ENCODE measurements at regions not wholly inside any gene's neighbourhood (a gene's known extent, or its start where the extent isn't known, plus 50 kb on each side); places are given as distances from the start of the nearest gene placed in this dataset.

DNA sequence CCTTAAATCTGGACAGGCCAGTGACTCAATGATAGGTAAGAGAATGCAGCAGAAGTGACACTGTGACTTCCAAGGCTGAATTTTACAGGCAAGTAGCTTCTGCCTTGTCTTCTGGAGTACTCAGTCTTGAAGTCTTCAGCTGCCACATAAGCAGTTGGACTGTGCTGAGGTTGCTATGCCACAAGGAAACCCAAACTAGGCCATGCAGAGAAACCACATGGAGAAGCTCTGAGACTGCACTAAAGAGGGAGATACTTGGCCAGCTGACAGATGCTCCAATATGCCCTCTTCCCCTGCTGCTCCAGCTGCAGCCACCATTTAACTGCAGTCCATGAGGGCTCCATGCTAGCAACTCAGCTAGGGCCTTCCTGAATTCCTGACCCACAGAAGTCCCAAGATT is 119.4 kb upstream of the GADL1 start:
- no peak for DNase-seq
- TF ChIP-seq CTCF (conservative IDR thresholded peaks at IDR 0.05) (no peak), EZH2 (IDR thresholded peaks at IDR 0.05; ENCODE audit: low read depth) (no peak)
- Histone ChIP-seq H4K20me1 (ENCODE audit: insufficient read depth) (no peaks in the 10 kb centered on the region), H3K36me3 (ENCODE audit: low read depth) (no peaks in the 10 kb centered on the region), H3K79me2 (ENCODE audit: low read depth) (no peaks in the 10 kb centered on the region), H3F3A (ENCODE audit: insufficient read depth, low read depth) (no peaks in the 10 kb centered on the region), H3K27me3 (ENCODE audit: insufficient read depth, low read depth) (no peaks in the 10 kb centered on the region), H2AFZ (no peak overlapping the region), H3K9me2 (ENCODE audit: insufficient read depth) (no peaks in the 10 kb centered on the region), H3K9me3 (ENCODE audit: insufficient read depth, low read depth) (no peaks in the 10 kb centered on the region), H3K4me1 (replicated peaks; ENCODE audit: insufficient read depth) (no peaks in the 10 kb centered on the region), H3K27ac (no peak overlapping the region), H3K4me2 (no peak overlapping the region), H3K4me3 (no peak overlapping the region)
- CTCF ChIA-PET, result no interaction called here
- intact Hi-C loops (cut with micrococcal nuclease; ENCODE audit: unreplicated experiment), result loop anchor here (10.0 kb wide), 1 partner anchor 61 kb away; no protein-coding TSS in a partner anchor
- POLR2A ChIA-PET (ENCODE audit: unreplicated experiment), result interaction anchor here (0.7 kb wide), 1 partner anchor 99 kb away, joined by 3 read pairs; no protein-coding TSS in a partner anchor
- BruUV-seq (replicated peaks), result no TSS peak

DNA sequence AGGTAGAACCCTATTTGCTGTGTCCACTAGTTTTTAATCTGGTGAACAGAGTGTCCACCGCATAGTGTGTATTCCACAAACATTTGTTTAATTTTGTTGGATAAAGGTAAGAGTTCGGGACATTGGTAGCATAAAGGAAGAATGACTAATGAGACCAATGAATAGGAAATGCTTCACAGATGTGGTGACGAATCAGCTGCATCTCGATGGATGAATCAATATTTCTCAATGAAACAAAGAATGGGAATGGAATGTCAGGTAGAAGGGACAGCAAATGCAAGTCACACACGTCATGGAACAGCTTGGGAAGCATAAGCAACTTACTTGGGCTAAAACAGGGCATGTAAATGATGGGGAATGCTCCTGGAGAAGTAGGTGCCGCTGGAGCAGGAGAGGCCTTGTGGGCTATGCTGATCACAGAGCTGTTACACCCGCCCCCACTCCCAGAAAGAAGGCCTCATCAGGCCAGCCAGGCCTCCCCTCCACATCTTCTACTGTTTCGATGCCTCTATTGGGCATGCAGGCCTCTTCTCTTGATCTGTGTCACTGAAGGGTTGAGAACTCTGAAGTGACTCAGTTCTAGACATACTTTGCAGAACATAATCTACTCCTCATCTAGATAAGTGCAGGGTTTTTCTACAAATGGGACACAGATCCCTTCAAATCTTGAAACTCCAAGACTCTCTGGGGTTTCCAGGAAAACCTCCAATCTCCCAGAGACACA is 120.0 kb upstream of the GADL1 start:
- H3K9me2 ChIP-seq (ENCODE audit: insufficient read depth), result no peaks in the 10 kb centered on the region
- no peak overlapping the region for H3K4me2 ChIP-seq
- no TSS peak for BruUV-seq (replicated peaks)
- H3K9me3 ChIP-seq (ENCODE audit: insufficient read depth, low read depth), result no peaks in the 10 kb centered on the region
- no peaks in the 10 kb centered on the region for H3K4me1 ChIP-seq (replicated peaks; ENCODE audit: insufficient read depth)
- no peaks in the 10 kb centered on the region for H3K36me3 ChIP-seq (ENCODE audit: low read depth)
- TF ChIP-seq EZH2 (IDR thresholded peaks at IDR 0.05; ENCODE audit: low read depth) (no peak), CTCF (conservative IDR thresholded peaks at IDR 0.05) (no peak)
- no peak overlapping the region for H2AFZ ChIP-seq
- ChIA-PET CTCF (no interaction called here), POLR2A (ENCODE audit: unreplicated experiment) (no interaction called here)
- no peaks in the 10 kb centered on the region for H3F3A ChIP-seq (ENCODE audit: insufficient read depth, low read depth)
- no peaks in the 10 kb centered on the region for H4K20me1 ChIP-seq (ENCODE audit: insufficient read depth)
- intact Hi-C loops (cut with micrococcal nuclease; ENCODE audit: unreplicated experiment), result loop anchor here (10.0 kb wide), 1 partner anchor 60 kb away; no protein-coding TSS in a partner anchor
- no peak overlapping the region for H3K4me3 ChIP-seq
- no peaks in the 10 kb centered on the region for H3K27me3 ChIP-seq (ENCODE audit: insufficient read depth, low read depth)
- no peaks in the 10 kb centered on the region for H3K79me2 ChIP-seq (ENCODE audit: low read depth)
- no peak for DNase-seq
- H3K27ac ChIP-seq, result no peak overlapping the region

GRCh38 chr3:31016196-31016595 is 121.7 kb upstream of the GADL1 start:
- CTCF ChIA-PET, result no interaction called here
- BruUV-seq (replicated peaks), result no TSS peak
- H3K27ac ChIP-seq, result no peak overlapping the region
- no peaks in the 10 kb centered on the region for H3K9me2 ChIP-seq (ENCODE audit: insufficient read depth)
- H3K27me3 ChIP-seq (ENCODE audit: insufficient read depth, low read depth), result no peaks in the 10 kb centered on the region
- no peaks in the 10 kb centered on the region for H3K4me1 ChIP-seq (replicated peaks; ENCODE audit: insufficient read depth)
- no peaks in the 10 kb centered on the region for H3K36me3 ChIP-seq (ENCODE audit: low read depth)
- no peaks in the 10 kb centered on the region for H3F3A ChIP-seq (ENCODE audit: insufficient read depth, low read depth)
- H3K9me3 ChIP-seq (ENCODE audit: insufficient read depth, low read depth), result no peaks in the 10 kb centered on the region
- H3K4me3 ChIP-seq, result no peak overlapping the region
- TF ChIP-seq CTCF (conservative IDR thresholded peaks at IDR 0.05), result no peak
- TF ChIP-seq EZH2 (IDR thresholded peaks at IDR 0.05; ENCODE audit: low read depth), result no peak
- POLR2A ChIA-PET (ENCODE audit: unreplicated experiment), result no interaction called here
- H2AFZ ChIP-seq, result no peak overlapping the region
- no peaks in the 10 kb centered on the region for H3K79me2 ChIP-seq (ENCODE audit: low read depth)
- intact Hi-C loops (cut with micrococcal nuclease; ENCODE audit: unreplicated experiment), result loop anchor here (10.0 kb wide), 1 partner anchor 59 kb away; no protein-coding TSS in a partner anchor
- H4K20me1 ChIP-seq (ENCODE audit: insufficient read depth), result no peaks in the 10 kb centered on the region
- H3K4me2 ChIP-seq, result no peak overlapping the region
- DNase-seq, result no peak
